ENCODE measurements at regions not wholly inside any gene's neighbourhood (a gene's known extent, or its start where the extent isn't known, plus 50 kb on each side); places are given as distances from the start of the nearest gene placed in this dataset.
"Not testable (repeated sequence)": the region's sequence is repeated elsewhere in the genome, so short reads cannot be mapped to it uniquely, and the experiment has no call there.

- peaks cover 61% of the 10 kb centered on the region for H3K27me3 Mint-ChIP-seq
- no peaks in the 10 kb centered on the region for H3K36me3 ChIP-seq (ENCODE audit: insufficient read depth, low read length)
- CTCF ChIA-PET, result no interaction called here
- ATAC-seq (ENCODE audit: poor library complexity) (no peak), DNase-seq (no peak)
- POLR2A ChIA-PET, result no interaction called here
- no peak overlapping the region for H3K4me3 Mint-ChIP-seq
- TF ChIP-seq, protein P1, sequence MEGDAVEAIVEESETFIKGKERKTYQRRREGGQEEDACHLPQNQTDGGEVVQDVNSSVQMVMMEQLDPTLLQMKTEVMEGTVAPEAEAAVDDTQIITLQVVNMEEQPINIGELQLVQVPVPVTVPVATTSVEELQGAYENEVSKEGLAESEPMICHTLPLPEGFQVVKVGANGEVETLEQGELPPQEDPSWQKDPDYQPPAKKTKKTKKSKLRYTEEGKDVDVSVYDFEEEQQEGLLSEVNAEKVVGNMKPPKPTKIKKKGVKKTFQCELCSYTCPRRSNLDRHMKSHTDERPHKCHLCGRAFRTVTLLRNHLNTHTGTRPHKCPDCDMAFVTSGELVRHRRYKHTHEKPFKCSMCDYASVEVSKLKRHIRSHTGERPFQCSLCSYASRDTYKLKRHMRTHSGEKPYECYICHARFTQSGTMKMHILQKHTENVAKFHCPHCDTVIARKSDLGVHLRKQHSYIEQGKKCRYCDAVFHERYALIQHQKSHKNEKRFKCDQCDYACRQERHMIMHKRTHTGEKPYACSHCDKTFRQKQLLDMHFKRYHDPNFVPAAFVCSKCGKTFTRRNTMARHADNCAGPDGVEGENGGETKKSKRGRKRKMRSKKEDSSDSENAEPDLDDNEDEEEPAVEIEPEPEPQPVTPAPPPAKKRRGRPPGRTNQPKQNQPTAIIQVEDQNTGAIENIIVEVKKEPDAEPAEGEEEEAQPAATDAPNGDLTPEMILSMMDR (IDR thresholded peaks at IDR 0.05), result no peak
- no peaks in the 10 kb centered on the region for H3K4me1 ChIP-seq (ENCODE audit: insufficient read depth, low read length)
- H3K36me3 Mint-ChIP-seq (ENCODE audit: low read depth), result no peaks in the 10 kb centered on the region
- H3K4me3 ChIP-seq (ENCODE audit: low read length), result no peak overlapping the region
- H3K9me3 ChIP-seq (ENCODE audit: control insufficient read depth in 1 of 2, insufficient read depth in 1 of 2, low read length in 2 of 2), result no peaks in the 10 kb centered on the region
- H3K9me3 Mint-ChIP-seq, result no peaks in the 10 kb centered on the region
- H3K4me1 Mint-ChIP-seq (ENCODE audit: low read depth), result no peaks in the 10 kb centered on the region
- H3K27me3 ChIP-seq (ENCODE audit: control insufficient read depth in 1 of 2, insufficient read depth in 2 of 2, low read length in 2 of 2), result peaks cover 6 to 9% of the 10 kb centered on the region in 2 experiments
- H3K27ac Mint-ChIP-seq, result no peak overlapping the region
- H3K27ac ChIP-seq (ENCODE audit: low read depth in 1 of 2, low read length in 2 of 2), result no peak overlapping the region
- intact Hi-C loops (cut with DNase I, micrococcal nuclease), result no loop called here
Observed at GRCh38 chr14:23763394-23763793, 127.2 kb downstream of the DHRS2 start.

GRCh38 chr14:23766737-23767401 lies 130.7 kb downstream of the DHRS2 start:
- intact Hi-C loops (cut with DNase I, micrococcal nuclease), result no loop called here

DNA sequence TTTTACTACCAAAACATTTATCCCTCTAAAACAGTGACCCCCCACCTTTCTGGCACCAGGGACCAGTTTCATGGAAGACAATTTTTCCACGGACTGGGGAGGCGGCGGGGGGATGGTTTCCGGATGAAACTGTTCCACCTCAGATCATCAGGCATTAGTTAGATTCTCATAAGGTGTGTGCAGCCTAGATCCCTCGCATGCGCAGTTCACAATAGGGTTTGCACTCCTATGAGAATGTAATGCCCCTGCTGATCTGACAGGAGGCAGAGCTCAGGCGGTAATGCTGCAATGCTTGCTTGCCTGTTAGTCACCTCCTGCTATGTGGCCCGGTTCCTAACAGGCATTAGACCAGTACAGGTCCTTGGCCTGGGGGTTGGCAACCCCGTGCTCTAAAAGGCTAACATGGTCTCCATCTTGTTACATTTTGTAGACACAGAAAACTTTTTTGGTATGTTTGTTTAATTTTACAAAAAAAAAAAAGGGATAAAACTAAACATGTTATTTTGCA lies 133.1 kb downstream of the DHRS2 start:
- peaks cover 12 to 15% of the 10 kb centered on the region in 2 experiments for H3K27me3 ChIP-seq (ENCODE audit: control insufficient read depth in 1 of 2, insufficient read depth in 2 of 2, low read length in 2 of 2)
- intact Hi-C loops (cut with DNase I, micrococcal nuclease); H3K9me3 Mint-ChIP-seq; ATAC-seq (ENCODE audit: poor library complexity); H3K4me1 Mint-ChIP-seq (ENCODE audit: low read depth); H3K4me3 Mint-ChIP-seq; H3K36me3 ChIP-seq (ENCODE audit: insufficient read depth, low read length); H3K36me3 Mint-ChIP-seq (ENCODE audit: low read depth); H3K9me3 ChIP-seq (ENCODE audit: control insufficient read depth in 1 of 2, insufficient read depth in 1 of 2, low read length in 2 of 2); H3K27ac Mint-ChIP-seq; H3K4me3 ChIP-seq (ENCODE audit: low read length); H3K27ac ChIP-seq (ENCODE audit: low read depth in 1 of 2, low read length in 2 of 2); POLR2A ChIA-PET; DNase-seq; H3K4me1 ChIP-seq (ENCODE audit: insufficient read depth, low read length): not testable (repeated sequence)
- CTCF ChIA-PET, result interaction anchor here (0.7 kb wide), 1 partner anchor 14 kb away, joined by 3 read pairs; no protein-coding TSS in a partner anchor
- H3K27me3 Mint-ChIP-seq, result peaks cover 49% of the 10 kb centered on the region

More at GRCh38 chr14:23766737-23767401, 130.7 kb downstream of the DHRS2 start:
- Histone ChIP-seq H3K9me3 (ENCODE audit: control insufficient read depth in 1 of 2, insufficient read depth in 1 of 2, low read length in 2 of 2) (no peaks in the 10 kb centered on the region), H3K4me3 (ENCODE audit: low read length) (no peak overlapping the region), H3K27ac (ENCODE audit: low read depth in 1 of 2, low read length in 2 of 2) (no peak overlapping the region), H3K27me3 (ENCODE audit: control insufficient read depth in 1 of 2, insufficient read depth in 2 of 2, low read length in 2 of 2) (peaks cover 9% of the 10 kb centered on the region in 2 experiments), H3K4me1 (ENCODE audit: insufficient read depth, low read length) (no peaks in the 10 kb centered on the region), H3K36me3 (ENCODE audit: insufficient read depth, low read length) (no peaks in the 10 kb centered on the region)
- ATAC-seq (ENCODE audit: poor library complexity) (no peak), DNase-seq (no peak)
- Mint-ChIP-seq H3K9me3 (no peaks in the 10 kb centered on the region), H3K27me3 (peaks cover 45% of the 10 kb centered on the region), H3K27ac (no peak overlapping the region), H3K36me3 (ENCODE audit: low read depth) (no peaks in the 10 kb centered on the region), H3K4me1 (ENCODE audit: low read depth) (no peaks in the 10 kb centered on the region), H3K4me3 (no peak overlapping the region)
- ChIA-PET CTCF (interaction anchor here (1.2 kb wide), 1 partner anchor 13 kb away, joined by 4 read pairs; no protein-coding TSS in a partner anchor), POLR2A (no interaction called here)
- TF ChIP-seq, protein P1 (IDR thresholded peaks at IDR 0.05), result no peak

DNA sequence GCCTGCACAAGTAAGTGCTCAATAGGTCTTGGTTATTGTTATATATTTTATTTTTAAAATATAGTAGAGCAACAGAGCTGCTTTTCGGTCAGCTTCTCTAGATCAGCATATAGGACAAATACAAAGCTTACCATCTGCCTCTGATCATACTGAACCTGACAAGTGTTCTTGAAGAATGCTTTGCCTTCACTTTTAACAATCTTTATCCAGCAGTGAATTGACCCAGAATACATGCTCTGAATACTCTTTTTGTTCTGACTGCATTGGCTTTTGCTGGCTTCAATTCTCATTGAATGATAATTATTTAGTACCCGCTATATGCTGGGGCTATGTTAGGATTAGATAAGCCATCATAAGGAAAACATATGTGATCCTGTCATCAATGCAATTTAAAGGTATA lies 137.8 kb downstream of the DHRS2 start:
- Mint-ChIP-seq H3K4me3 (no peak overlapping the region), H3K27ac (no peak overlapping the region), H3K27me3 (peaks cover 43% of the 10 kb centered on the region), H3K9me3 (no peaks in the 10 kb centered on the region), H3K36me3 (ENCODE audit: low read depth) (no peaks in the 10 kb centered on the region), H3K4me1 (ENCODE audit: low read depth) (no peaks in the 10 kb centered on the region)
- ChIA-PET POLR2A (no interaction called here), CTCF (no interaction called here)
- ATAC-seq (ENCODE audit: poor library complexity) (no peak), DNase-seq (no peak)
- H3K36me3 ChIP-seq (ENCODE audit: insufficient read depth, low read length), result no peaks in the 10 kb centered on the region
- no peak overlapping the region for H3K4me3 ChIP-seq (ENCODE audit: low read length)
- H3K27ac ChIP-seq (ENCODE audit: low read depth in 1 of 2, low read length in 2 of 2), result no peak overlapping the region
- TF ChIP-seq, protein P1 (IDR thresholded peaks at IDR 0.05), result no peak
- H3K4me1 ChIP-seq (ENCODE audit: insufficient read depth, low read length), result no peaks in the 10 kb centered on the region
- intact Hi-C loops (cut with DNase I, micrococcal nuclease), result no loop called here
- peaks cover 14 to 23% of the 10 kb centered on the region in 2 experiments for H3K27me3 ChIP-seq (ENCODE audit: control insufficient read depth in 1 of 2, insufficient read depth in 2 of 2, low read length in 2 of 2)
- H3K9me3 ChIP-seq (ENCODE audit: control insufficient read depth in 1 of 2, insufficient read depth in 1 of 2, low read length in 2 of 2), result no peaks in the 10 kb centered on the region
